Liver (tissue), 3 donors: ENCODE measurements at regions not wholly inside any gene's neighbourhood (a gene's known extent, or its start where the extent isn't known, plus 50 kb on each side); places are given as distances from the start of the nearest gene placed in this dataset.

Source experiments
- ATF3 ChIP-seq: IDR thresholded peaks from 2 replicates; pipeline ENCODE4 v1.6.1; 2016; ENCODE audit warnings: antibody characterized with exemption
- CTCF ChIP-seq: fragments of 150-350 bp; IDR thresholded peaks from 2 replicates; pipeline ENCODE4 v1.5.1; 2017; ENCODE audit warnings: improper control_type of control experiment, low read depth, low read length; ENCODE audit not compliant: missing input control
- EGR1 ChIP-seq, 2 donors: IDR thresholded peaks; 2 replicates each; pipeline ENCODE4 v1.6.1; 2016 to 2018; ENCODE audit warnings: antibody characterized with exemption in 2 of 2, low read depth in 2 of 2
- FOXA2 ChIP-seq: IDR thresholded peaks from 2 replicates; pipeline ENCODE4 v1.6.1; 2016; ENCODE audit warnings: antibody characterized with exemption
- GABPA ChIP-seq, 2 donors: IDR thresholded peaks in 1 of 2; conservative IDR thresholded peaks in 1 of 2; 2 replicates each; pipeline ENCODE4 v1.6.1; 2016; ENCODE audit warnings: antibody characterized with exemption in 2 of 2, mild to moderate bottlenecking in 1 of 2, moderate library complexity in 1 of 2
- JUND ChIP-seq, 2 donors: IDR thresholded peaks; 2 replicates each; pipeline ENCODE4 v1.6.1; 2016; ENCODE audit warnings: antibody characterized with exemption in 2 of 2
- MAX ChIP-seq: IDR thresholded peaks from 2 replicates; pipeline ENCODE4 v1.6.1; 2016; ENCODE audit warnings: antibody characterized with exemption
- RAD21 ChIP-seq, 2 donors: IDR thresholded peaks; 2 replicates each; pipeline ENCODE4 v1.6.1; 2016; ENCODE audit warnings: antibody characterized with exemption in 2 of 2, mild to moderate bottlenecking in 2 of 2
- REST ChIP-seq: IDR thresholded peaks from 2 replicates; pipeline ENCODE4 v1.6.1; 2016; ENCODE audit warnings: antibody characterized with exemption, mild to moderate bottlenecking
- RXRA ChIP-seq, 2 donors: IDR thresholded peaks; 2 replicates each; pipeline ENCODE4 v1.6.1; 2017 to 2018; ENCODE audit warnings: antibody characterized with exemption in 2 of 2, mild to moderate bottlenecking in 1 of 2
- SP1 ChIP-seq: IDR thresholded peaks from 2 replicates; pipeline ENCODE4 v1.6.1; 2018; ENCODE audit warnings: antibody characterized with exemption, mild to moderate bottlenecking
- TAF1 ChIP-seq: conservative IDR thresholded peaks from 2 replicates; pipeline ENCODE4 v1.6.1; 2016; ENCODE audit warnings: antibody characterized with exemption, mild to moderate bottlenecking
- YY1 ChIP-seq: IDR thresholded peaks from 2 replicates; pipeline ENCODE4 v1.6.1; 2016; ENCODE audit warnings: antibody characterized with exemption, mild to moderate bottlenecking
- ZBTB33 ChIP-seq: IDR thresholded peaks from 2 replicates; pipeline ENCODE4 v1.6.1; 2016; ENCODE audit warnings: antibody characterized with exemption
- donor health status: healthy.
- donor health status: healthy.

GRCh38 chr1:39110882-39111281 is 84.7 kb downstream of the NDUFS5 start:
- TF ChIP-seq REST: no peak
- no peak for TF ChIP-seq CTCF
- no peak for TF ChIP-seq TAF1
- TF ChIP-seq ZBTB33: no peak
- no peak for TF ChIP-seq MAX
- TF ChIP-seq SP1: no peak
- no peak for TF ChIP-seq FOXA2
- no peak for TF ChIP-seq RXRA (IDR thresholded peaks at IDR 0.05)
- no peak for TF ChIP-seq GABPA (IDR thresholded peaks at IDR 0.05 in 1 of 2, conservative IDR thresholded peaks at IDR 0.05 in 1 of 2)
- TF ChIP-seq RAD21 (IDR thresholded peaks at IDR 0.05): no peak
- TF ChIP-seq YY1: no peak
- no peak for TF ChIP-seq EGR1 (IDR thresholded peaks at IDR 0.05; ENCODE audit: low read depth in 2 of 2)
- TF ChIP-seq ATF3: no peak
- TF ChIP-seq JUND (IDR thresholded peaks at IDR 0.05): no peak
